Dermis microvascular lymphatic vessel endothelial cell (primary cell): ENCODE measurements at regions not wholly inside any gene's neighbourhood (a gene's known extent, or its start where the extent isn't known, plus 50 kb on each side); places are given as distances from the start of the nearest gene placed in this dataset.
"Not testable (repeated sequence)": the region's sequence is repeated elsewhere in the genome, so short reads cannot be mapped to it uniquely, and the experiment has no call there.

Source experiments
- DNase-seq, 2 donors: peaks; one replicate each; pipeline versions ENCODE4 v3.0.0 to v3.0.0-alpha.2; 2010; ENCODE audit warnings: low read depth in 2 of 2

GRCh38 chr21:19350286-19350685 lies 946.7 kb upstream of the TMPRSS15 start:
- DNase-seq = no peak

DNA sequence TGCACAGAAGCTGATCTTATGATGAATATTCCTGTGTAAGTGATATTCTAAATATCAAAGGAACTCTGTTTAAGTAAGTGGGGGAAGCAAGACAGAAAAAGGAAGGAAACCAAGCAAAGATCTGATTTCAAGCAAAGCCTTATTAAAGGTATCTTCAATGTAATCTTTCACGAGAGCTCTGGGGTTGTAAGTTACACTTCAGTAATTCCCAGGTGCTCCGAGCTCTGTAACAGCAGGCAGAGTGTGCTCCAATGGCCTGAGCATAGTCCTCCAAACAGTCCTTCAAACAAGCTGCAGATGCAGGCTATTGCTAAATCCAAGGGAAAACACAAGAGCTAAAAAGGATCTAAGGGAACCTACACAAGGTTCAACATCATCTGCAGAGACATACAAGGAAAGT lies 949.7 kb upstream of the TMPRSS15 start:
- DNase-seq = no peak

DNA sequence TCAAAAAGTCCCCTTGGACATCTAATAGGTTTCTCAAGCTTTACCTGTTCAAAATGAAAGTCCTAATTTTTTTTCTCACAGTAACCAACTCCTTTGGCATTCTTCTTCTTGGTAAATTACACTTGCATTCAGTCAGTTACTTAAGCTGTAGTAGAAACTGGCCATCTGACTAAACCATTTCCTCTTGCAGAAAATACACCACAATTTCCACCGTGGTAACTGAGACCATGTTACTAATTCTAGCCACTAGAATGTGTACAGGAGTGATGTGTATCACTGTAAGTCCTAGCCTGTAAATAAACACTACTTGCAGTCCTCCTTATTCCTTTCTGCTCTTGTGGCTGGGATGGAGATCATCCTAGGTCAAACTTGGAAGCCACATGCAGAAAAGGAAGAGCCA lies 965.4 kb upstream of the TMPRSS15 start:
- no peak for DNase-seq

DNA sequence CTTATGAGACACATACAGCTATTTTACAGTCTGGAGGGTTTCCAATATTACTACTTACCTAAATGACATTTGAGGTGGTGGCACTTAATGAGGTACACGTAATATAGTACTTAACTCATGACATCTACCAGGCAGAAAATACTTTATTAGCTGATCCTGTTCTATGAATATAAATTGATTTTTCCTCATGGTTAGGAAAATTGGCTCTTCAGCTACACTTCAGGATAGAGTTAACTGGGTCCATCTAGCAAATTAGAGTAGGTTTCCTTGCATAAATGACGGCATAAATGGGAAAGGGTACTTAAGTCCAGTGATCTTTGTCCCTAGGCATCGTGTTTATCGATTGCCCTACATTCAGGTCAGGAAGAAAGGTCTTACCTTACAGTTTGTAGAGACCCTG lies 988.8 kb upstream of the TMPRSS15 start:
- DNase-seq = no peak

DNA sequence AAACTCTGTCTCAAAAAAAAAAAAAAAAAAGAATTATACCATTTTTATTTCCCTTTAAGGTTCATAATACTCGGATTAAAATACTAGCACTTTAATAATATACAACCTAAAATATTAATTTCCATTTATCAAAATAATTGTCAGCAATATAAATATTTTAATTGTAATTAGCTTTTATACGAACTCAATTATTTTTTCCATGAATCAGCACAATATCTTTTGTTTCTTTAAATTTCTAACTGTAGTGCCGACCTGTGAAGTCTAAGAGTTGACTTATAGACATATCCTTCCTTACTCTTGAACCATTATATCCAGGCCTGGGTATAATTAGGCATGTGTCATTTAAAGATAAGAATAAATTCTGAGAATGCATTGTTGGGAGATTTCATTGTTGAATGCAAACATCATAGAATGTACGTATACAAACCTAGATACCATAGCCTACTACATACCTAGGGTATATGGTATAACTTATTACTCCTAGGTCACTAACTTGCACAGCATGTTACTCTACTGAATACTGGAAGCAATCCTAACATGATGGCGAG lies 996.7 kb upstream of the TMPRSS15 start:
- DNase-seq = no peak

DNA sequence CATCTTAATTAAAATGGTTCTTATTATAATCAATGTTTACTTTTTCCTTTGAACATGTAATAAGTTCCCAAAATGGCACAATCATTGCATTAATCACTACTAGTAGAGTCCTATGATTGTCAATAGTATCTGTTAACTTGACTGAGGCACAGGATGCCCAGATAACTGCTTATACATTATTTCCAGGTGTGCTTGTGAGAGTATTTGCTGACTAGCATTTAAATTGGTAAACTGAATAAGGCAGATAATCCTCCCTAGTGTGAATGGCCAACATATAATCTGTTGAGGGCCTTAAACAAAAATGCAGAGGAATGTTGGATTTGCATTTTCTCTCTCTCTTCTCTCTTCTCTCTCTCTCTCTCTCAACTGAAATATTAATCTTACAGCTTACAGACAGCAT lies 999.3 kb upstream of the TMPRSS15 start:
- DNase-seq = no peak

- no peak for DNase-seq
Measured at GRCh38 chr21:19405326-19405725, 1001.7 kb upstream of the TMPRSS15 start.

GRCh38 chr21:19420565-19420964 lies 1017.0 kb upstream of the TMPRSS15 start:
- DNase-seq = no peak

DNA sequence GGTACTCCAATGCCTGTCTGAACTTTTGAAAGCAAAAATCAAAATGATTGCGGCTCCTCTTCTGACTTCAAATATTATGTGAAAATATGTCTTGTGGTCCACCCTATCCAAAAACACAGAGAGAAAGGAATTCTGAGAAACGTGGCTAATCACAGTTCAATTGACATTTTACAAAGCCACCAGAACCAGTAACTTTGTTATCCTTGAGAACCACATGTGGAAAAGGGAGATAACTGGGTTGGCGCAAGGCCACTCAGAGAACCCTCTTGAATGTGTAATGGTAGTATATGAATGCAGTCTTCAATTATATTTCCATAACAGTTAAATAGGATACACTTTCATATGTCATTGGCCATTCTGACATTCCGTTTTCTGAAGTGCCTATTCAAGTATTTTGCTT lies 1030.0 kb upstream of the TMPRSS15 start:
- DNase-seq = no peak

DNA sequence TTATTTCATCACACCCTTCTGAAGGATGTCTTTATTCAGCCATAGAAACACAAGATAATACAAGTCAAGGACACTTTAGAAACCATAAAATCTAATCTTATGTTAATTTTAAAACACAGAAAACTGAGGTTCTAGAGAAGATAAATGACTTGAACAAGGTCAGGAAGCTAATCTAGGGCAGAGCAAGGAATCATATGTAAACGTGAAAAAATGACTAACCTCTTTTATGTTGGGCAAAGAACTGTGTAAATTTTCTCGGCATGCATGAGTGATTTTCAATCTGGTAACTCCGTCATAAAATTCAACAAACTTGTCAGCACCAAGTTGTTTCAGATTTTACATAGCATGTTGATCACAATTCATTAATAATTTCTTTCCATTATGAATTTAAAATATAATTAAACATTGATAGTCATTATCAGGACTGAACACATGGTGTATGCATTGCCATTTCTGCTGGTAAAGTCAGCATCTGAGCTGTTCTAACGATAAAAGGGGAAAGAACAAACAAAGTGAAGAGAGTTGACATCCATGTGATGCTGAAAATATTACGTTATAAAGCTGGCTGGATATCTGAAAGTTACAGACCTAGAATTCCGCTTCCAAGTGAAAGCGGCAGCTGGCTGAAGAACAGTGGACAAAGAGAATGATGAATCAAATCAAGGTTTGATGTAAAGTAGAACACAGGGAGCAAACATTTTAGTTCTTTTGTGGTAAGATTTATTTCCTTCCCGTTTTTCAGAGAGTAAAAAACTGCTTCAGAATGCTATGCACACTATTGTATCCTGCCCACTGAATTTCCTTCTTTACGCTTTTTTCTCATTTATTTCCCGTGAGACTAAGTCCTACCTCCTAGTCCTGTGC lies 1037.4 kb upstream of the TMPRSS15 start:
- no peak for DNase-seq

- DNase-seq = no peak
Measured at GRCh38 chr21:19458295-19458694, 1054.7 kb upstream of the TMPRSS15 start.

- no peak for DNase-seq
Measured at GRCh38 chr21:19461481-19462205, 1058.1 kb upstream of the TMPRSS15 start.

DNA sequence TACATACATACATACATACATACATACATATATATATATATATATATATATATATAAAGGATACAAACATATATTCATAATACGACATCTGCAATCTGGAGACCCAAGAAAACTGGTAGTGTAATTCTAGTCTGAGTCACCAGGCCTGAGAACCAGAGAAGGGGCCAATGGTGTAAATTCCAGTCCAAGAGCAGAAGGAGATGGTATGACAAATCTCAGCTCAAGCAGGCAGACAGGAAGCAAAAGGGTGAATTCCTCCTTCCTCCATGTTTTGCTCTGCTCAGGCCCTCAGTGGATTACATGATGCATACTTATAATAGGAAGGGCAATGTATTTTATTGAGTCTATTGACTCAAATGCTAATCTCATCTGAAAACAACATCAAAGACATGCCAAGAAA lies 1060.4 kb upstream of the TMPRSS15 start:
- no peak for DNase-seq

DNA sequence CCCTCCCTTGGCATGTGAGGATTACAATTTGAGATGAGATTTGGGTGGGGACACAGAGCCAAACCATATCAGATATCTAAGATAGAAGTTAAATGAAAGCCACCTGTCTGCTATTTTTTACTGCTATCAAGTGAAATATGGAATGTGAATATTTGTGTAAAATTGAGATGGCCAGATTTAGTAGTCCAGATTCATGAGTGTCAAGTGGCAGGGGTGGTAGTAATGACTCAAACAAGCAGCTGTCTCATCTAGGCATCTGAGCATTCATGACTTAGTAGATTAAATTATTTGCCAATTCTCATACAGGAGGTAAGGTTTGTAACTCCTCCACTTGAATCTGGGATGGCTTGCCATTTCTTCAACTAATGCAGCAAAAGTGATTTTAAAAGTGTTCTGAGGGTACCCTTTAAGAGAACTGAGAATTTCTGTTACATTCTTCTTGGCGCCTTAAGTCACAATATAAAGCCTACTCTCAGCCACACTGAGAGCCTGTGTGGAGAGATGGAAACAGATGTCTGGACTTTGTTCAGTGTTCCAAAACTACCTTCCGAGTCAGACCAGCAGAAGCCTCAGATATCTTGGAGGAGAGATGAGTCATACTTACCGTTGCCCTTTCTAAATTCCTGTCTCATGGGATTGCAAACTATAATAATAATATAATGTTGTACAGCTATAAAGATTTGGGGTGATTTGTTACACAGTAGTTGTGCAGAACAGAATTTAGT lies 1065.6 kb upstream of the TMPRSS15 start:
- DNase-seq = no peak

GRCh38 chr21:19475525-19475924 lies 1071.9 kb upstream of the TMPRSS15 start:
- DNase-seq = no peak

- no peak for DNase-seq
Measured at GRCh38 chr21:19489930-19490329, 1086.3 kb upstream of the TMPRSS15 start.

DNA sequence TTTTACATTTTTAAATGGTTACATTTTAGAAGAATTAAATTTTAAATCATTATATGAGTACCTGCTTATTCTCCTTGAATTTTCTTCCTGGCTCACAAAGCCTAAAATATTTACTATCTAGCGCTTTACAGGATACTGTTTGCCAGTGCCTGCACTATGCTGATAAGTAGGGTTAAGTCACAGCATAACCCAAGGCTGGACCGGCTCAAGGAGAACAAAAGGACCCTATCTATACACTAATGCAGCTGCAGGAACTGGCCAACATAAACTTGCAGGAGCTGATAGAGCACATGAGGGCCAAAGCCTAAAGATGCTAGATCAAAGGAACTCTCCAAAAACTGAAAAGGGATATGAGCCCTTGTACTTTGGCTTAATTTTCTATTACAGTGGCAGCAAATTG lies 1086.9 kb upstream of the TMPRSS15 start:
- DNase-seq = no peak

DNA sequence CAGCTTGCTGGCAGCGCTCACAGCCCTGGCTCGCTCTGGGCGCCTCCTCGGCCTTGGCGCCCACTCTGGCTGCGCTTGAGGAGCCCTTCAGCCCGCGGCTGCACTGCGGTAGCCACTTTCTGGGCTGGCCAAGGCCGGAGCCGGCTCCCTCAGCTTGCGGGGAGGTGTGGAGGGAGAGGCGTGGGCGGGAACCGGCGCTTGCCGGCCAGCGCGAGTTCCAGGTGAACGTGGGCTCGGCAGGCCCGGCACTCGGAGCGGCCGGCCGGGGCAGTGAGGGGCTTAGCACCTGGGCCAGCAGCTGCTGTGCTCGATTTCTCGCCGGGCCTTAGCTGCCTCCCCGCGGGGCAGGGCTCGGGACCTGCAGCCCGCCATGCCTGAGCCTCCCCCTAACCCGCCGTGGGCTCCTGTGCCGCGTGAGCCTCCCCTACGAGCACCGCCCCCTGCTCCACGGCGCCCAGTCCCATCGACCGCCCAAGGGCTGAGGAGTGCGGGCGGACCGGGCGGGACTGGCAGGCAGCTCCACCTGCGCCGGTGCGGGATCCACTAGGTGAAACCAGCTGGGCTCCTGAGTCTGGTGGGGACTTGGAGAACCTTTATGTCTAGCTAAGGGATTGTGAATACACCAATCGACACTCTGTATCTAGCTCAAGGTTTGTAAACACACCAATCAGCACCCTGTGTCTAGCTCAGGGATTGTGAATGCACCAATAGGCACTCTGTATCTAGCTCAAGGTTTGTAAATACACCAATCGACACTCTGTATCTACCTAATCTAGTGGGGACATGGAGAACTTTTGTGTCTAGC lies 1090.1 kb upstream of the TMPRSS15 start:
- not testable (repeated sequence) for DNase-seq

DNA sequence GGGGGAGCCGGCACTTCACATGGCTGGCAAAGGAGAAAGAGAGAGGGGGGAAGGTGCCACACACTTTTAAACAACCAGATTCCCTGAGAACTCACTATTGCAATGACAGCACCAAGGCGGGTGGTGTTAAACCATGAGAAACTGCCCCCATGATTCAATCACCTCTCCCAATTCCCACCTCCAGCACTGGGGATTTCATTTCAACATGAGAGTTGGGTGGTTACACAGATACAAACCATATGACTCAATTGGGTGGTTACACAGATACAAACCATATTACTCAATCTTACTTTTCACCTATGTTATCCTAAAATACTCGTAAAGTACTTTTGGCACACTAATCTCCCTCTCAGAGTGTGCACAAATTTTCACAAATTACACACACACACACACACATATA lies 1097.5 kb upstream of the TMPRSS15 start:
- no peak for DNase-seq

DNA sequence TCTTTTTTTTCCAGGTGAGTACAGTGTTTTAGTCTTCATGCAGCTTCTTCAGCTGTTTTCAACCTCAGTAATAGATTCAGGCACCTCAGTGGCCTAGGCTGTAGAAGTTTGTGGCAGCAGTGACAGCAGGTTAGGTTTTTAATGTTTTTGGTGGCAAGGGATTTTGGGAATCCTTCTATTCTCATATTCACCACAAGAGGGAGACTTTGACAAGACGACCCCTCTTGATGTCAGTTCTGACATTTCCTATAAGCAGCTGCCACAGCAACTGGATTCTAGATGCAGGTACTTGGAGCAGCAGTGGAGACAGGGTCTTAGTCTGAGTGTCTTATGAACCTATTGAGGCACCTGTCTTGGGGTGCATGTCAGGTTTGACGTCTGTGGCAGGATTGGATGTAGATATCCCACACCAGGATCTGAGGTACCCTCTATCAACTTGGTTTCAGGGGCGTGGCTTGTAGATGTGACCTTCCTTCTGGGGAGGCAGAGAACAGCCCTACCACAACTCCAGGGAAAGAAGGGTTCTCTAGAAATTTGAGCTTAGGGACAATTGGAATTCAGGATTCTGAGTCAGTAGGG lies 1104.2 kb upstream of the TMPRSS15 start:
- no peak for DNase-seq

- DNase-seq = no peak
Measured at GRCh38 chr21:19508442-19508841, 1104.9 kb upstream of the TMPRSS15 start.
